ENCODE measurements at regions not wholly inside any gene's neighbourhood (a gene's known extent, or its start where the extent isn't known, plus 50 kb on each side); places are given as distances from the start of the nearest gene placed in this dataset.

DNA sequence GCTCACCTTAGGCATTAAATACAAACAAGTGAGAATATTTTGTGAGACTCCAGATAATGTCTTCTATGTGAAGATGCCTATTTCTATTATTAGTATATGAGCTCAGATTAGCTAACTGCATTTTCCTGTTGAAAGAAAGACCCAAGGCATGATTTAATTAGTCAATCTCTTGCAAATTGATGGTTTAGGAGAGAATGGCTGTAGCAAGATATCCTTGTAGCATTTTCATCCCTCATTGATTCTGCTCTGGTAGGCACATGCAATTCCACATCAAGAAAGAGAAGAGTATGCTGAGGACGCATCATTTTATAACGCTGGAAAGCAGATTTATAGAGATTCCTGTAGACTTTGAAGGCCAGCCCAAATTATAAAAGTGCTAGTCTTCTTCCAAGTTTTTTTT is 332.0 kb downstream of the SOX11 start:
- TF ChIP-seq, protein P1, sequence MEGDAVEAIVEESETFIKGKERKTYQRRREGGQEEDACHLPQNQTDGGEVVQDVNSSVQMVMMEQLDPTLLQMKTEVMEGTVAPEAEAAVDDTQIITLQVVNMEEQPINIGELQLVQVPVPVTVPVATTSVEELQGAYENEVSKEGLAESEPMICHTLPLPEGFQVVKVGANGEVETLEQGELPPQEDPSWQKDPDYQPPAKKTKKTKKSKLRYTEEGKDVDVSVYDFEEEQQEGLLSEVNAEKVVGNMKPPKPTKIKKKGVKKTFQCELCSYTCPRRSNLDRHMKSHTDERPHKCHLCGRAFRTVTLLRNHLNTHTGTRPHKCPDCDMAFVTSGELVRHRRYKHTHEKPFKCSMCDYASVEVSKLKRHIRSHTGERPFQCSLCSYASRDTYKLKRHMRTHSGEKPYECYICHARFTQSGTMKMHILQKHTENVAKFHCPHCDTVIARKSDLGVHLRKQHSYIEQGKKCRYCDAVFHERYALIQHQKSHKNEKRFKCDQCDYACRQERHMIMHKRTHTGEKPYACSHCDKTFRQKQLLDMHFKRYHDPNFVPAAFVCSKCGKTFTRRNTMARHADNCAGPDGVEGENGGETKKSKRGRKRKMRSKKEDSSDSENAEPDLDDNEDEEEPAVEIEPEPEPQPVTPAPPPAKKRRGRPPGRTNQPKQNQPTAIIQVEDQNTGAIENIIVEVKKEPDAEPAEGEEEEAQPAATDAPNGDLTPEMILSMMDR (IDR thresholded peaks at IDR 0.05 in 8 of 11, conservative IDR thresholded peaks at IDR 0.05 in 3 of 11) = no peak
- no peak for TF ChIP-seq POLR2A (IDR thresholded peaks at IDR 0.05)

All from spleen (tissue), 7 donors.